GM19324 (cell line): ENCODE measurements at regions not wholly inside any gene's neighbourhood (a gene's known extent, or its start where the extent isn't known, plus 50 kb on each side); places are given as distances from the start of the nearest gene placed in this dataset.
"Not testable (repeated sequence)": the region's sequence is repeated elsewhere in the genome, so short reads cannot be mapped to it uniquely, and the experiment has no call there.

Source experiments
- ATAC-seq: cut with Tn5 transposase; IDR thresholded peaks from one replicate; pipeline ENCODE4 v1.9.1; 2021; ENCODE audit warnings: mild to moderate bottlenecking, moderate library complexity; ENCODE audit not compliant: unreplicated experiment, low FRiP score

- ATAC-seq, result no peak
Observed at GRCh38 chr4:34485252-34485651, 1759.1 kb downstream of the ARAP2 start.

- ATAC-seq, result no peak
Observed at GRCh38 chr4:34486461-34487363, 1757.6 kb downstream of the ARAP2 start.

GRCh38 chr4:34492414-34492813 is 1751.9 kb downstream of the ARAP2 start:
- no peak for ATAC-seq

GRCh38 chr4:34502086-34502485 is 1742.2 kb downstream of the ARAP2 start:
- no peak for ATAC-seq

- ATAC-seq, result not testable (repeated sequence)
Observed at GRCh38 chr4:34504731-34505130, 1739.6 kb downstream of the ARAP2 start.

GRCh38 chr4:34506511-34507092 is 1737.7 kb downstream of the ARAP2 start:
- not testable (repeated sequence) for ATAC-seq

GRCh38 chr4:34512616-34513015 is 1731.7 kb downstream of the ARAP2 start:
- ATAC-seq, result no peak

- no peak for ATAC-seq
Observed at GRCh38 chr4:34516524-34516923, 1727.8 kb downstream of the ARAP2 start.

- ATAC-seq, result no peak
Observed at GRCh38 chr4:34534916-34535315, 1709.4 kb downstream of the ARAP2 start.

GRCh38 chr4:34566091-34566490 is 1678.2 kb downstream of the ARAP2 start:
- no peak for ATAC-seq

- no peak for ATAC-seq
Observed at GRCh38 chr4:34572026-34572425, 1672.3 kb downstream of the ARAP2 start.

- ATAC-seq, result no peak
Observed at GRCh38 chr4:34615315-34615714, 1629.0 kb downstream of the ARAP2 start.

- no peak for ATAC-seq
Observed at GRCh38 chr4:34619531-34620162, 1624.7 kb downstream of the ARAP2 start.

- ATAC-seq, result no peak
Observed at GRCh38 chr4:34628471-34628870, 1615.8 kb downstream of the ARAP2 start.

- no peak for ATAC-seq
Observed at GRCh38 chr4:34629451-34629850, 1614.9 kb downstream of the ARAP2 start.

- no peak for ATAC-seq
Observed at GRCh38 chr4:34633241-34633640, 1611.1 kb downstream of the ARAP2 start.

GRCh38 chr4:34636623-34637022 is 1607.7 kb downstream of the ARAP2 start:
- ATAC-seq, result no peak

GRCh38 chr4:34643476-34643875 is 1600.8 kb downstream of the ARAP2 start:
- no peak for ATAC-seq

GRCh38 chr4:34644579-34645115 is 1599.7 kb downstream of the ARAP2 start:
- no peak for ATAC-seq

- ATAC-seq, result no peak
Observed at GRCh38 chr4:34649716-34650115, 1594.6 kb downstream of the ARAP2 start.

- no peak for ATAC-seq
Observed at GRCh38 chr4:34664051-34664450, 1580.3 kb downstream of the ARAP2 start.
